Upper lobe of right lung (tissue), 1 donor: ENCODE measurements at regions not wholly inside any gene's neighbourhood (a gene's known extent, or its start where the extent isn't known, plus 50 kb on each side); places are given as distances from the start of the nearest gene placed in this dataset.

Experiments used
- ATAC-seq: fragments of 200-7000 bp; cut with Tn5 transposase; one replicate; pipeline ENCODE4 v1.9.1; 2020; ENCODE audit warnings: mild to moderate bottlenecking, moderate library complexity
- DNase-seq: peaks from one replicate; pipeline ENCODE4 v3.0.0-alpha.2; 2020
- H3K27ac ChIP-seq: fragments of 200-600 bp; one replicate; pipeline ENCODE4 v1.8.0; 2022
- H3K27me3 ChIP-seq: fragments of 200-600 bp; one replicate; pipeline ENCODE4 v1.8.0; 2022; ENCODE audit warnings: mild to moderate bottlenecking
- H3K36me3 ChIP-seq: fragments of 200-600 bp; one replicate; pipeline ENCODE4 v1.8.0; 2022
- H3K4me1 ChIP-seq: fragments of 200-600 bp; one replicate; pipeline ENCODE4 v1.8.0; 2022
- H3K4me3 ChIP-seq: fragments of 200-600 bp; one replicate; pipeline ENCODE4 v1.8.0; 2022; ENCODE audit warnings: mild to moderate bottlenecking
- H3K9me3 ChIP-seq: fragments of 200-600 bp; one replicate; pipeline ENCODE4 v1.8.0; 2022
- intact Hi-C: fragments of 100-400 bp; cut with DNase I; formaldehyde crosslinking; loops from one replicate; pipeline ENCODE4 v1.11.0; 2022
- TF ChIP-seq, protein P1 (sequence below): fragments of 200-600 bp; IDR thresholded peaks from one replicate; pipeline ENCODE4 v1.8.0; 2022; ENCODE audit warnings: antibody characterized with exemption
- donor health status: DM: no; HTN: yes; CAD: no; lungs with severe emphysema.

GRCh38 chr12:92466391-92467305, 236.1 kb upstream of the PLEKHG7 start:
- no peak overlapping the region for H3K27ac ChIP-seq
- TF ChIP-seq, protein P1, sequence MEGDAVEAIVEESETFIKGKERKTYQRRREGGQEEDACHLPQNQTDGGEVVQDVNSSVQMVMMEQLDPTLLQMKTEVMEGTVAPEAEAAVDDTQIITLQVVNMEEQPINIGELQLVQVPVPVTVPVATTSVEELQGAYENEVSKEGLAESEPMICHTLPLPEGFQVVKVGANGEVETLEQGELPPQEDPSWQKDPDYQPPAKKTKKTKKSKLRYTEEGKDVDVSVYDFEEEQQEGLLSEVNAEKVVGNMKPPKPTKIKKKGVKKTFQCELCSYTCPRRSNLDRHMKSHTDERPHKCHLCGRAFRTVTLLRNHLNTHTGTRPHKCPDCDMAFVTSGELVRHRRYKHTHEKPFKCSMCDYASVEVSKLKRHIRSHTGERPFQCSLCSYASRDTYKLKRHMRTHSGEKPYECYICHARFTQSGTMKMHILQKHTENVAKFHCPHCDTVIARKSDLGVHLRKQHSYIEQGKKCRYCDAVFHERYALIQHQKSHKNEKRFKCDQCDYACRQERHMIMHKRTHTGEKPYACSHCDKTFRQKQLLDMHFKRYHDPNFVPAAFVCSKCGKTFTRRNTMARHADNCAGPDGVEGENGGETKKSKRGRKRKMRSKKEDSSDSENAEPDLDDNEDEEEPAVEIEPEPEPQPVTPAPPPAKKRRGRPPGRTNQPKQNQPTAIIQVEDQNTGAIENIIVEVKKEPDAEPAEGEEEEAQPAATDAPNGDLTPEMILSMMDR = no peak
- H3K27me3 ChIP-seq = no peaks in the 10 kb centered on the region
- H3K4me3 ChIP-seq = no peak overlapping the region
- ATAC-seq (peak; percentile 77), DNase-seq (no peak)
- no peaks in the 10 kb centered on the region for H3K9me3 ChIP-seq
- H3K36me3 ChIP-seq = no peaks in the 10 kb centered on the region
- intact Hi-C loops = no loop called here
- H3K4me1 ChIP-seq = peaks cover 3% of the 10 kb centered on the region

DNA sequence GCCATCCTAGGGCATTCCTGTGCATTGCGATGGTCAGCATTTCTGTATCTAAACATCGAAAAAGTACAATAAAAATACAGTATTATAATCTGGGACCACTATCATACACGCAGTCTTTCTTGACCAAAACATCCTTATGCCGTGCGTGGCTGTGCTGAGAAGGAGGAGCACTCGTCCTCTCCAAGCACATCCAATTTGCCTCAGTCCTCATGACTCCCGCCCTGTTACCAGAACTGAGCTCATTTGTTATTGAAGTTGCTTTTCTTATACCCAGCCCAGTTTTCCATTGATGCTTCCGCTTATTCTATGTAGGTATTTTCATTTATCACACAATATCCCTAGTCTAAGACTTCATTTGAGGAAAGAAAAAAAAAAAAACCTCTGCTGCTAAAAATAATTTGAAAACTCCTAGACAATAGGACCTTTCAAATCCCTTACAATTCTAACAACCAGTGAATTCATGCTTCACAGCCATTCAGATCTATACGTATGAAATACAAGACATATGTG, 236.9 kb upstream of the PLEKHG7 start:
- ATAC-seq = no peak
- no peaks in the 10 kb centered on the region for H3K36me3 ChIP-seq
- TF ChIP-seq, protein P1 = no peak
- no peak overlapping the region for H3K27ac ChIP-seq
- no peak overlapping the region for H3K4me3 ChIP-seq
- no peaks in the 10 kb centered on the region for H3K27me3 ChIP-seq
- intact Hi-C loops = no loop called here
- DNase-seq = no peak
- peaks cover 6% of the 10 kb centered on the region for H3K4me1 ChIP-seq
- no peaks in the 10 kb centered on the region for H3K9me3 ChIP-seq

GRCh38 chr12:92464911-92465310, 237.9 kb upstream of the PLEKHG7 start:
- Histone ChIP-seq H3K36me3 (no peaks in the 10 kb centered on the region), H3K9me3 (no peaks in the 10 kb centered on the region), H3K4me3 (no peak overlapping the region), H3K27ac (no peak overlapping the region), H3K27me3 (no peaks in the 10 kb centered on the region), H3K4me1 (peaks cover 6% of the 10 kb centered on the region)
- ATAC-seq (no peak), DNase-seq (no peak)
- TF ChIP-seq, protein P1 = no peak
- intact Hi-C loops = no loop called here

GRCh38 chr12:92463171-92463570, 239.6 kb upstream of the PLEKHG7 start:
- TF ChIP-seq, protein P1 = no peak
- intact Hi-C loops = no loop called here
- Histone ChIP-seq H3K27me3 (no peaks in the 10 kb centered on the region), H3K36me3 (no peaks in the 10 kb centered on the region), H3K4me3 (no peak overlapping the region), H3K4me1 (peaks cover 6% of the 10 kb centered on the region), H3K9me3 (no peaks in the 10 kb centered on the region), H3K27ac (no peak overlapping the region)
- ATAC-seq (no peak), DNase-seq (no peak)

GRCh38 chr12:92462527-92462926, 240.3 kb upstream of the PLEKHG7 start:
- Histone ChIP-seq H3K4me1 (peaks cover 6% of the 10 kb centered on the region), H3K27ac (no peak overlapping the region), H3K27me3 (no peaks in the 10 kb centered on the region), H3K9me3 (no peaks in the 10 kb centered on the region), H3K4me3 (no peak overlapping the region), H3K36me3 (no peaks in the 10 kb centered on the region)
- intact Hi-C loops = no loop called here
- DNase-seq (no peak), ATAC-seq (no peak)
- TF ChIP-seq, protein P1 = no peak
